GM23248 (cell line): ENCODE measurements at regions not wholly inside any gene's neighbourhood (a gene's known extent, or its start where the extent isn't known, plus 50 kb on each side); places are given as distances from the start of the nearest gene placed in this dataset.

Experiments
- EZH2 ChIP-seq: fragments of 200-600 bp; sonication (generic); IDR thresholded peaks from 2 replicates; pipeline ENCODE4 v1.6.1; 2018; ENCODE audit warnings: antibody characterized with exemption, mild to moderate bottlenecking; ENCODE audit not compliant: insufficient read depth, poor library complexity, severe bottlenecking
- EZH2phosphoT487 ChIP-seq: fragments of 200-600 bp; sonication (generic); IDR thresholded peaks from 2 replicates; pipeline ENCODE4 v1.6.1; 2018; ENCODE audit warnings: antibody characterized with exemption, moderate library complexity, mild to moderate bottlenecking, low read depth; ENCODE audit not compliant: insufficient read depth

DNA sequence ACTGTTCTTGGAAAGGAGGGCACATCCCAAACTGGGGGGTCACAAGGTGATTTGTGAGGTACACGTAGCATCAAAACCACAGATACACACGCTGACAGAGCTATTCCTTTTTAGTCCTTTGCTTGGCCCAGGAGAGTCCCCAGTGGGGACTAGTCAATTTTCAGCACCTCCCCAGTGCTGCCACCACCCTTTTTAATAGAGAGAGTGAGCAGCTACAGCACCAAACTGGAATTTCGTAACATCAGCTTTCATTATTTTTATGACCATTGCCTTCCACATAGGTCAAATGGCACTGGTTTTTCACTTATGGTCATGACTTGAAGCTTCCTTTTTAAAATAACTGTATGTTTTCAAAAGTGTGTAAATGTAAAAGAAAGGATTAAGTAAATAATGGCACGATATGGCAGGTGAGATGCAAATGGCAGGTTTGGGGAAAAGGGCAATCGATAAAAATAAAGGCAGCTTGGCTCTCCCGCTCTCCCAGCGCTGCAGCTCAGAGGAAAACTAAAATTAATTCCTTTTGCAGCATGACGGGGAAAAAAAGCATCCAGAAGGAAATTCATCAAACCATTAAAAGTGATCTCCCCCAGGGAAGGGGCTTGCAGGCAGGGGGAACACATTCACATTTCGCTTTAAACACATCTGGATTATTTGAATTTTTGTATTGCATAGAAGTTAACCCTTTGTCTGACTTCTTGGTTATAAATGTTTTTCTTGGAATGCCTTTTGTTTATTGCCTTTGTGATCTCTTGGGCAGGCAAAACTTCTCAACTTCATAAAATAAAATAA is 95.2 kb downstream of the ANKRD60 start:
- no peak for TF ChIP-seq EZH2
- TF ChIP-seq EZH2phosphoT487, result no peak
